ENCODE measurements at regions not wholly inside any gene's neighbourhood (a gene's known extent, or its start where the extent isn't known, plus 50 kb on each side); places are given as distances from the start of the nearest gene placed in this dataset.

GRCh38 chr1:208318150-208318734 lies 74.1 kb upstream of the PLXNA2 start:
- no peak for TF ChIP-seq TAF1 (IDR thresholded peaks at IDR 0.05; ENCODE audit: low read depth, low read length)
- TF ChIP-seq PAX5 (IDR thresholded peaks at IDR 0.05; ENCODE audit: insufficient read depth, low read length, severe bottlenecking): no peak
- no peak for TF ChIP-seq SPI1 (IDR thresholded peaks at IDR 0.05; ENCODE audit: low read depth, low read length)
- no peak for TF ChIP-seq POLR2AphosphoS5 (IDR thresholded peaks at IDR 0.05; ENCODE audit: low read depth, low read length)
- TF ChIP-seq POU2F2 (IDR thresholded peaks at IDR 0.05; ENCODE audit: low read depth, low read length): no peak
- TF ChIP-seq POLR2A (IDR thresholded peaks at IDR 0.05; ENCODE audit: low read depth, low read length): no peak
- no peak for DNase-seq (ENCODE audit: insufficient read length, low spot score)
- FAIRE-seq: no peak

GRCh38 chr1:208324005-208324404 lies 79.8 kb upstream of the PLXNA2 start:
- FAIRE-seq: no peak

DNA sequence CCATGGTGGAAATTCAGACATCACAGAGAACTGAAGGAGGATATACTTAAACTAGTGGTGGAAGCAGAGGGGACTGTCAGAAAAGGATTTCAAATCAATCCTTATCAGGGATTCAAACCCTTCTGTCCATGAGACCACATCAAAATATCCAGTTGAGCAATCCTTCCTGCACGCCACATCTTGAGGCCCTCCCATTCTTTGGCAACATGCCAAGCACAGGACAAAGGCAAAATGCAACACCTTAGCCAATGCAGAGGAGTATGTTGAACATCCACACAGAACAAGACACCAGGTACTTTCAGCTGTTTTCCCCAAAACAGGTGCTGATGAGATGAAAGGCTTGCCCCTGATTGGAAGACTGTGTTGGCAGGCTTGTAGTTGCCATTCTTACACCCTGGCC lies 81.8 kb upstream of the PLXNA2 start:
- no peak for TF ChIP-seq PAX5 (IDR thresholded peaks at IDR 0.05; ENCODE audit: insufficient read depth, low read length, severe bottlenecking)
- no peak for TF ChIP-seq SPI1 (IDR thresholded peaks at IDR 0.05; ENCODE audit: low read depth, low read length)
- no peak for TF ChIP-seq TAF1 (IDR thresholded peaks at IDR 0.05; ENCODE audit: low read depth, low read length)
- DNase-seq (ENCODE audit: insufficient read length, low spot score) (no peak), FAIRE-seq (no peak)

More at GRCh38 chr1:208324005-208324404, 79.8 kb upstream of the PLXNA2 start:
- DNase-seq (ENCODE audit: insufficient read length, low spot score): no peak
- TF ChIP-seq POLR2AphosphoS5 (IDR thresholded peaks at IDR 0.05; ENCODE audit: low read depth, low read length) (no peak), SPI1 (IDR thresholded peaks at IDR 0.05; ENCODE audit: low read depth, low read length) (no peak), POU2F2 (IDR thresholded peaks at IDR 0.05; ENCODE audit: low read depth, low read length) (no peak), TAF1 (IDR thresholded peaks at IDR 0.05; ENCODE audit: low read depth, low read length) (no peak), POLR2A (IDR thresholded peaks at IDR 0.05; ENCODE audit: low read depth, low read length) (no peak), PAX5 (IDR thresholded peaks at IDR 0.05; ENCODE audit: insufficient read depth, low read length, severe bottlenecking) (no peak)

- DNase-seq (ENCODE audit: insufficient read length, low spot score): no peak
- TF ChIP-seq POU2F2 (IDR thresholded peaks at IDR 0.05; ENCODE audit: low read depth, low read length) (no peak), TAF1 (IDR thresholded peaks at IDR 0.05; ENCODE audit: low read depth, low read length) (no peak), POLR2A (IDR thresholded peaks at IDR 0.05; ENCODE audit: low read depth, low read length) (no peak), SPI1 (IDR thresholded peaks at IDR 0.05; ENCODE audit: low read depth, low read length) (no peak), POLR2AphosphoS5 (IDR thresholded peaks at IDR 0.05; ENCODE audit: low read depth, low read length) (no peak), PAX5 (IDR thresholded peaks at IDR 0.05; ENCODE audit: insufficient read depth, low read length, severe bottlenecking) (no peak)
- FAIRE-seq: no peak
These were observed 85.1 kb upstream of the PLXNA2 start for GRCh38 chr1:208329300-208329699.

- DNase-seq (ENCODE audit: insufficient read length, low spot score) (no peak), FAIRE-seq (no peak)
- TF ChIP-seq POLR2AphosphoS5 (IDR thresholded peaks at IDR 0.05; ENCODE audit: low read depth, low read length) (no peak), PAX5 (IDR thresholded peaks at IDR 0.05; ENCODE audit: insufficient read depth, low read length, severe bottlenecking) (no peak), POU2F2 (IDR thresholded peaks at IDR 0.05; ENCODE audit: low read depth, low read length) (no peak), SPI1 (IDR thresholded peaks at IDR 0.05; ENCODE audit: low read depth, low read length) (no peak), POLR2A (IDR thresholded peaks at IDR 0.05; ENCODE audit: low read depth, low read length) (no peak), TAF1 (IDR thresholded peaks at IDR 0.05; ENCODE audit: low read depth, low read length) (no peak)
These were observed 88.0 kb upstream of the PLXNA2 start for GRCh38 chr1:208332036-208332773.

DNA sequence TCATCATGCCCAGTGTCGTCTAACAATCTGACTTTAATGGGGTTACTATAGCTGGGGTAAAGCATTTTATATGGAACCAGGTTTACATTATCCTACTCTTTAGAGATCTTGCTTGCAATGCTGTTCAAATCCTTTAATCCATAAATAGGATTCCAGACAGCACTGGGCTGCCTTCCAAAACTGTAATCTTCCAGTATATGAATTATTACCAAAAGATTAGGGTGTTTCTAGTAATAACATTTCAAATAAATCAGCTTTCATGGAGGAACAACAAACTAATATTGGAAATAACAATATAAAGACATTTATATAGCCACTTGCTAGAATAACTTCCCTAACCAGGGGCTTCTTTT lies 88.6 kb upstream of the PLXNA2 start:
- no peak for FAIRE-seq
- TF ChIP-seq POLR2A (IDR thresholded peaks at IDR 0.05; ENCODE audit: low read depth, low read length) (no peak), POU2F2 (IDR thresholded peaks at IDR 0.05; ENCODE audit: low read depth, low read length) (no peak), SPI1 (IDR thresholded peaks at IDR 0.05; ENCODE audit: low read depth, low read length) (no peak), POLR2AphosphoS5 (IDR thresholded peaks at IDR 0.05; ENCODE audit: low read depth, low read length) (no peak), TAF1 (IDR thresholded peaks at IDR 0.05; ENCODE audit: low read depth, low read length) (no peak), PAX5 (IDR thresholded peaks at IDR 0.05; ENCODE audit: insufficient read depth, low read length, severe bottlenecking) (no peak)
- DNase-seq (ENCODE audit: insufficient read length, low spot score): no peak

- TF ChIP-seq PAX5 (IDR thresholded peaks at IDR 0.05; ENCODE audit: insufficient read depth, low read length, severe bottlenecking) (no peak), SPI1 (IDR thresholded peaks at IDR 0.05; ENCODE audit: low read depth, low read length) (no peak), POU2F2 (IDR thresholded peaks at IDR 0.05; ENCODE audit: low read depth, low read length) (no peak), POLR2A (IDR thresholded peaks at IDR 0.05; ENCODE audit: low read depth, low read length) (no peak), TAF1 (IDR thresholded peaks at IDR 0.05; ENCODE audit: low read depth, low read length) (no peak), POLR2AphosphoS5 (IDR thresholded peaks at IDR 0.05; ENCODE audit: low read depth, low read length) (no peak)
- no peak for FAIRE-seq
- no peak for DNase-seq (ENCODE audit: insufficient read length, low spot score)
These were observed 89.5 kb upstream of the PLXNA2 start for GRCh38 chr1:208333676-208334075.

DNA sequence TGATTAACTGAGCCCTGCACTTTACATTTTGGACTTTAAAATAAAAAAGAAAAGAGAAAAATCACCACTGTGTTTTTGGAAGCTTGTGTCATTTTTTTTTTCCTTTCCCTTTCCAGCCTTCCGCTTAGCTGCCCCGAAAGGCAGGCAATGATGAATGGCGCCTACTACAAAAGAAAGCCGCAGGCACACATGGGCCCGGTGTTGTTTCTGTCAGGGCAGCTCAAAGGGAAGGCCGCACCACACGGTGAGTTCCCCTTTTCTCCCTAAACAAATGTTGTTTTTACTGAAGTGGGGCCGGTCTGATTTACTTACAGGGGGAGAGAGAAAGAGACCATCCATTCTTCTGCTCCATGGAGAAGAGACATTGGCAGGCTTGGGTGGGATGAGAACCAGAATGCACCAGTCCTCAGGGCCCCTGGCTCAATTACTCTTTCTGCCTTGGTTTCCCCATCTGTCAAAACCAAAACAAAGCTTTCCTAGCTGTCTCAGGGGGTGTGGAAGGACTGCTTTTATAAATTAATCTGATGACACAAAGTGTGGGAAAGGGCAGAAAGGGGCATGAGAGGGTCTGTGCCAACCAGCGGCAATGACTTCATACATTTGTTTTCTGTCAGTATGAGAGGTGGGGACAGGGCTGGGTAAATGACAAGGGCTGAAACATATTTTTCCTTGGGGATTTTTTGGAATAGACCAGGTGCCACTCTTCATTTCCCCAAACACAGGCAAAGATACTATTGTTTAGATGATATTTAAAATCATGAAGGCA lies 91.4 kb upstream of the PLXNA2 start:
- FAIRE-seq (no peak), DNase-seq (ENCODE audit: insufficient read length, low spot score) (no peak)
- TF ChIP-seq SPI1 (IDR thresholded peaks at IDR 0.05; ENCODE audit: low read depth, low read length): no peak
- no peak for TF ChIP-seq POLR2A (IDR thresholded peaks at IDR 0.05; ENCODE audit: low read depth, low read length)
- TF ChIP-seq POLR2AphosphoS5 (IDR thresholded peaks at IDR 0.05; ENCODE audit: low read depth, low read length): no peak
- no peak for TF ChIP-seq POU2F2 (IDR thresholded peaks at IDR 0.05; ENCODE audit: low read depth, low read length)
- no peak for TF ChIP-seq PAX5 (IDR thresholded peaks at IDR 0.05; ENCODE audit: insufficient read depth, low read length, severe bottlenecking)
- TF ChIP-seq TAF1 (IDR thresholded peaks at IDR 0.05; ENCODE audit: low read depth, low read length): no peak

GRCh38 chr1:208336137-208336518 lies 91.9 kb upstream of the PLXNA2 start:
- TF ChIP-seq PAX5 (IDR thresholded peaks at IDR 0.05; ENCODE audit: insufficient read depth, low read length, severe bottlenecking) (no peak), TAF1 (IDR thresholded peaks at IDR 0.05; ENCODE audit: low read depth, low read length) (no peak), POLR2AphosphoS5 (IDR thresholded peaks at IDR 0.05; ENCODE audit: low read depth, low read length) (no peak), POLR2A (IDR thresholded peaks at IDR 0.05; ENCODE audit: low read depth, low read length) (no peak), SPI1 (IDR thresholded peaks at IDR 0.05; ENCODE audit: low read depth, low read length) (no peak), POU2F2 (IDR thresholded peaks at IDR 0.05; ENCODE audit: low read depth, low read length) (no peak)
- DNase-seq (ENCODE audit: insufficient read length, low spot score) (no peak), FAIRE-seq (no peak)

Measured in GM12891 (cell line).